ENCODE measurements at regions not wholly inside any gene's neighbourhood (a gene's known extent, or its start where the extent isn't known, plus 50 kb on each side); places are given as distances from the start of the nearest gene placed in this dataset.

GRCh38 chr5:167152561-167152960 is 1138.9 kb upstream of the WWC1 start:
- no peak for TF ChIP-seq CTCF (IDR thresholded peaks at IDR 0.05; ENCODE audit: poor library complexity, severe bottlenecking)
- TF ChIP-seq EP300 (conservative IDR thresholded peaks at IDR 0.05; ENCODE audit: poor library complexity, severe bottlenecking) = no peak
- TF ChIP-seq POLR2AphosphoS5 (IDR thresholded peaks at IDR 0.05) = no peak
- no peak for TF ChIP-seq MXI1 (conservative IDR thresholded peaks at IDR 0.05; ENCODE audit: poor library complexity, severe bottlenecking)
- no peak for TF ChIP-seq TAF1 (IDR thresholded peaks at IDR 0.05; ENCODE audit: low read depth)
